NCI-H345 (cell line): ENCODE measurements at regions not wholly inside any gene's neighbourhood (a gene's known extent, or its start where the extent isn't known, plus 50 kb on each side); places are given as distances from the start of the nearest gene placed in this dataset.

Source experiments
- DNase-seq: peaks from one replicate; lab custom pipeline; 2025; lab: John Stamatoyannopoulos, UW

- DNase-seq = no peak
Measured at GRCh38 chr10:8229153-8229552, 174.7 kb downstream of the GATA3 start.

GRCh38 chr10:8230902-8231301 is 176.4 kb downstream of the GATA3 start:
- no peak for DNase-seq

- DNase-seq = no peak
Measured at GRCh38 chr10:8233049-8233448, 178.6 kb downstream of the GATA3 start.

GRCh38 chr10:8233832-8234259 is 179.4 kb downstream of the GATA3 start:
- no peak for DNase-seq

GRCh38 chr10:8235253-8236027 is 181.0 kb downstream of the GATA3 start:
- DNase-seq = no peak

GRCh38 chr10:8238986-8239385 is 184.5 kb downstream of the GATA3 start:
- no peak for DNase-seq

- DNase-seq = no peak
Measured at GRCh38 chr10:8240861-8241260, 186.4 kb downstream of the GATA3 start.

- no peak for DNase-seq
Measured at GRCh38 chr10:8242295-8242872, 187.9 kb downstream of the GATA3 start.

GRCh38 chr10:8245131-8245813 is 190.8 kb downstream of the GATA3 start:
- no peak for DNase-seq

GRCh38 chr10:8245814-8246142 is 191.3 kb downstream of the GATA3 start:
- DNase-seq = no peak

GRCh38 chr10:8246548-8246947 is 192.1 kb downstream of the GATA3 start:
- no peak for DNase-seq

- DNase-seq = no peak
Measured at GRCh38 chr10:8247191-8247590, 192.7 kb downstream of the GATA3 start.

- DNase-seq = no peak
Measured at GRCh38 chr10:8248868-8249267, 194.4 kb downstream of the GATA3 start.

- DNase-seq = no peak
Measured at GRCh38 chr10:8254350-8254749, 199.9 kb downstream of the GATA3 start.

- no peak for DNase-seq
Measured at GRCh38 chr10:8255301-8255700, 200.8 kb downstream of the GATA3 start.

GRCh38 chr10:8260645-8261044 is 206.2 kb downstream of the GATA3 start:
- DNase-seq = no peak

GRCh38 chr10:8262317-8262716 is 207.8 kb downstream of the GATA3 start:
- no peak for DNase-seq

- DNase-seq = no peak
Measured at GRCh38 chr10:8269976-8270375, 215.5 kb downstream of the GATA3 start.

GRCh38 chr10:8272794-8273425 is 218.4 kb downstream of the GATA3 start:
- DNase-seq = no peak

GRCh38 chr10:8273749-8274148 is 219.3 kb downstream of the GATA3 start:
- no peak for DNase-seq

GRCh38 chr10:8275911-8276310 is 221.4 kb downstream of the GATA3 start:
- no peak for DNase-seq

GRCh38 chr10:8278099-8278498 is 223.6 kb downstream of the GATA3 start:
- no peak for DNase-seq

GRCh38 chr10:8279598-8279997 is 225.1 kb downstream of the GATA3 start:
- no peak for DNase-seq
